Neural progenitor cell (in vitro differentiated cells): ENCODE measurements at regions not wholly inside any gene's neighbourhood (a gene's known extent, or its start where the extent isn't known, plus 50 kb on each side); places are given as distances from the start of the nearest gene placed in this dataset.

Experiments
- DNase-seq: peaks from one replicate; pipeline ENCODE4 v3.0.0-alpha.2; 2016; ENCODE audit warnings: low spot score
- H2AFZ ChIP-seq: fragments of 200-600 bp; sonication (generic); replicated peaks from 2 replicates; pipeline ENCODE4 v1.6.1; 2016; ENCODE audit warnings: antibody characterized with exemption
- H3F3A ChIP-seq: fragments of 200-600 bp; sonication (generic); 2 replicates; pipeline ENCODE4 v1.6.1; 2016; ENCODE audit warnings: antibody characterized with exemption, low read depth
- H3K27ac ChIP-seq: fragments of 200-600 bp; sonication (generic); 2 replicates; pipeline ENCODE4 v1.5.1; 2016; ENCODE audit warnings: mild to moderate bottlenecking
- H3K27me3 ChIP-seq: fragments of 200-600 bp; sonication (generic); 2 replicates; pipeline ENCODE4 v1.6.1; 2016; ENCODE audit warnings: mild to moderate bottlenecking, moderate library complexity
- H3K36me3 ChIP-seq: fragments of 200-600 bp; sonication (generic); 2 replicates; pipeline ENCODE4 v1.5.1; 2016
- H3K4me1 ChIP-seq: fragments of 200-600 bp; sonication (generic); 2 replicates; pipeline ENCODE4 v1.6.1; 2016; ENCODE audit warnings: mixed run types
- H3K4me2 ChIP-seq: fragments of 200-600 bp; sonication (generic); 2 replicates; pipeline ENCODE4 v1.6.1; 2016
- H3K4me3 ChIP-seq: fragments of 200-600 bp; sonication (generic); 2 replicates; pipeline ENCODE4 v1.5.1; 2016
- H3K79me2 ChIP-seq: fragments of 200-600 bp; sonication (generic); 2 replicates; pipeline ENCODE4 v1.6.1; 2016; ENCODE audit warnings: low read depth
- H3K9ac ChIP-seq: fragments of 200-600 bp; sonication (generic); 2 replicates; pipeline ENCODE4 v1.6.1; 2016
- H3K9me3 ChIP-seq: fragments of 200-600 bp; sonication (generic); 2 replicates; pipeline ENCODE4 v1.5.1; 2016; ENCODE audit warnings: low read depth
- H4K20me1 ChIP-seq: fragments of 200-600 bp; sonication (generic); 2 replicates; pipeline ENCODE4 v1.6.1; 2016; ENCODE audit warnings: low read depth
- H3K27ac Mint-ChIP-seq: 3 replicates; pipeline ENCODE4 v1.8.0; 2021; ENCODE audit warnings: mixed read lengths
- H3K27me3 Mint-ChIP-seq: 2 replicates; pipeline ENCODE4 v1.8.0; 2022; ENCODE audit warnings: low read depth, mild to moderate bottlenecking, inconsistent platforms, moderate library complexity, mixed read lengths; ENCODE audit not compliant: insufficient read depth
- H3K36me3 Mint-ChIP-seq: 3 replicates; pipeline ENCODE4 v1.8.0; 2021; ENCODE audit warnings: mixed read lengths
- H3K4me1 Mint-ChIP-seq: 3 replicates; pipeline ENCODE4 v1.8.0; 2021; ENCODE audit warnings: mixed read lengths
- H3K4me3 Mint-ChIP-seq: 3 replicates; pipeline ENCODE4 v1.8.0; 2021; ENCODE audit warnings: mild to moderate bottlenecking, moderate library complexity, mixed read lengths
- H3K9me3 Mint-ChIP-seq: 3 replicates; pipeline ENCODE4 v1.8.0; 2020; ENCODE audit warnings: mixed read lengths
- EZH2 ChIP-seq: fragments of 200-600 bp; sonication (generic); IDR thresholded peaks from 2 replicates; pipeline ENCODE4 v1.6.1; 2017; ENCODE audit warnings: antibody characterized with exemption, mild to moderate bottlenecking, moderate library complexity
- EZH2phosphoT487 ChIP-seq: fragments of 200-600 bp; sonication (generic); IDR thresholded peaks from 2 replicates; pipeline ENCODE4 v1.6.1; 2017; ENCODE audit warnings: antibody characterized with exemption
- TF ChIP-seq, protein P1 (sequence below): fragments of 200-600 bp; sonication (generic); IDR thresholded peaks from 2 replicates; pipeline ENCODE4 v1.5.1; 2017; ENCODE audit warnings: antibody characterized with exemption, mild to moderate bottlenecking

GRCh38 chr2:160952464-160953254 is 207.6 kb upstream of the TANK start:
- no peaks in the 10 kb centered on the region for H3K36me3 Mint-ChIP-seq
- H3K4me1 ChIP-seq = peaks cover 6% of the 10 kb centered on the region
- peak overlapping the region; percentile 29 for H2AFZ ChIP-seq
- H3K36me3 ChIP-seq = no peaks in the 10 kb centered on the region
- H3K4me3 ChIP-seq = no peak overlapping the region
- H3K27me3 Mint-ChIP-seq = peaks cover 3% of the 10 kb centered on the region
- DNase-seq = peak; percentile 58
- TF ChIP-seq, protein P1, sequence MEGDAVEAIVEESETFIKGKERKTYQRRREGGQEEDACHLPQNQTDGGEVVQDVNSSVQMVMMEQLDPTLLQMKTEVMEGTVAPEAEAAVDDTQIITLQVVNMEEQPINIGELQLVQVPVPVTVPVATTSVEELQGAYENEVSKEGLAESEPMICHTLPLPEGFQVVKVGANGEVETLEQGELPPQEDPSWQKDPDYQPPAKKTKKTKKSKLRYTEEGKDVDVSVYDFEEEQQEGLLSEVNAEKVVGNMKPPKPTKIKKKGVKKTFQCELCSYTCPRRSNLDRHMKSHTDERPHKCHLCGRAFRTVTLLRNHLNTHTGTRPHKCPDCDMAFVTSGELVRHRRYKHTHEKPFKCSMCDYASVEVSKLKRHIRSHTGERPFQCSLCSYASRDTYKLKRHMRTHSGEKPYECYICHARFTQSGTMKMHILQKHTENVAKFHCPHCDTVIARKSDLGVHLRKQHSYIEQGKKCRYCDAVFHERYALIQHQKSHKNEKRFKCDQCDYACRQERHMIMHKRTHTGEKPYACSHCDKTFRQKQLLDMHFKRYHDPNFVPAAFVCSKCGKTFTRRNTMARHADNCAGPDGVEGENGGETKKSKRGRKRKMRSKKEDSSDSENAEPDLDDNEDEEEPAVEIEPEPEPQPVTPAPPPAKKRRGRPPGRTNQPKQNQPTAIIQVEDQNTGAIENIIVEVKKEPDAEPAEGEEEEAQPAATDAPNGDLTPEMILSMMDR = no peak
- TF ChIP-seq EZH2phosphoT487 = no peak
- TF ChIP-seq EZH2 = no peak
- no peak overlapping the region for H3K9ac ChIP-seq
- H3K79me2 ChIP-seq = no peaks in the 10 kb centered on the region
- no peaks in the 10 kb centered on the region for H3F3A ChIP-seq
- H3K4me3 Mint-ChIP-seq = no peak overlapping the region
- H3K27ac ChIP-seq = no peak overlapping the region
- no peaks in the 10 kb centered on the region for H4K20me1 ChIP-seq
- H3K4me1 Mint-ChIP-seq = peaks cover 4% of the 10 kb centered on the region
- no peak overlapping the region for H3K27ac Mint-ChIP-seq
- no peaks in the 10 kb centered on the region for H3K27me3 ChIP-seq
- H3K9me3 ChIP-seq = no peaks in the 10 kb centered on the region
- H3K9me3 Mint-ChIP-seq = no peaks in the 10 kb centered on the region
- H3K4me2 ChIP-seq = no peak overlapping the region

DNA sequence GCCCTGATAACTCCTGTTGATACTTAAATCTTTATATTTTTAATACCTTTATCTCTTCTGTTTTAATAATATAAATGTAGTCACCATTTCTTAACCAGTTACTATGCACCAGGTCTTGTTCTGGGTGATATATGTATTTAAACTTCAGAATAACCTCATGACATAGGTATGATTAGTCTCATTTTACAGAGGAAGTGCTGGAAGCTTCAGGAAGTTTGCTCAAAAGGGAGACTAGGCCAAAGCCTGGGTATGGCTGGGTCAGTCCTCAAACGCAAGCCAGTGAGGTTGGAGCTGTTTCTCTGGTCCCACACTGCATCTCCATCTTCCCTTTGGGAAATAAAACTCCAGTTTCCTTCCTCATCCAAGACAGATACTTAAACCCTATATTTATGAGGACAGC is 204.7 kb upstream of the TANK start:
- Histone ChIP-seq H2AFZ (no peak overlapping the region), H4K20me1 (no peaks in the 10 kb centered on the region), H3K79me2 (no peaks in the 10 kb centered on the region), H3K4me3 (no peak overlapping the region), H3K9me3 (no peaks in the 10 kb centered on the region), H3K4me2 (no peak overlapping the region), H3K27me3 (no peaks in the 10 kb centered on the region), H3F3A (no peaks in the 10 kb centered on the region), H3K4me1 (peaks cover 6% of the 10 kb centered on the region), H3K36me3 (no peaks in the 10 kb centered on the region), H3K27ac (no peak overlapping the region), H3K9ac (no peak overlapping the region)
- TF ChIP-seq EZH2 (no peak), EZH2phosphoT487 (no peak)
- TF ChIP-seq, protein P1 = no peak
- peaks cover 3% of the 10 kb centered on the region for H3K27me3 Mint-ChIP-seq
- H3K4me1 Mint-ChIP-seq = peaks cover 4% of the 10 kb centered on the region
- H3K36me3 Mint-ChIP-seq = no peaks in the 10 kb centered on the region
- no peak for DNase-seq
- no peaks in the 10 kb centered on the region for H3K9me3 Mint-ChIP-seq
- H3K4me3 Mint-ChIP-seq = no peak overlapping the region
- H3K27ac Mint-ChIP-seq = no peak overlapping the region

GRCh38 chr2:160956243-160956802 is 203.9 kb upstream of the TANK start:
- peaks cover 3% of the 10 kb centered on the region for H3K27me3 Mint-ChIP-seq
- no peaks in the 10 kb centered on the region for H3K36me3 ChIP-seq
- no peaks in the 10 kb centered on the region for H3K36me3 Mint-ChIP-seq
- no peaks in the 10 kb centered on the region for H3K9me3 Mint-ChIP-seq
- H3K4me1 ChIP-seq = peaks cover 6% of the 10 kb centered on the region
- H3F3A ChIP-seq = no peaks in the 10 kb centered on the region
- H3K27ac Mint-ChIP-seq = no peak overlapping the region
- H3K4me3 Mint-ChIP-seq = no peak overlapping the region
- no peaks in the 10 kb centered on the region for H3K79me2 ChIP-seq
- H3K4me1 Mint-ChIP-seq = peaks cover 4% of the 10 kb centered on the region
- H3K9ac ChIP-seq = no peak overlapping the region
- no peak overlapping the region for H3K27ac ChIP-seq
- H4K20me1 ChIP-seq = no peaks in the 10 kb centered on the region
- TF ChIP-seq, protein P1 = no peak
- TF ChIP-seq EZH2phosphoT487 (no peak), EZH2 (no peak)
- no peak overlapping the region for H3K4me2 ChIP-seq
- DNase-seq = no peak
- H2AFZ ChIP-seq = peak overlapping the region; percentile 44
- H3K27me3 ChIP-seq = no peaks in the 10 kb centered on the region
- no peaks in the 10 kb centered on the region for H3K9me3 ChIP-seq
- H3K4me3 ChIP-seq = no peak overlapping the region
